ENCODE measurements at regions not wholly inside any gene's neighbourhood (a gene's known extent, or its start where the extent isn't known, plus 50 kb on each side); places are given as distances from the start of the nearest gene placed in this dataset.
A peak's percentile ranks its signal among the peaks of the same experiment; 100 is the strongest.

DNA sequence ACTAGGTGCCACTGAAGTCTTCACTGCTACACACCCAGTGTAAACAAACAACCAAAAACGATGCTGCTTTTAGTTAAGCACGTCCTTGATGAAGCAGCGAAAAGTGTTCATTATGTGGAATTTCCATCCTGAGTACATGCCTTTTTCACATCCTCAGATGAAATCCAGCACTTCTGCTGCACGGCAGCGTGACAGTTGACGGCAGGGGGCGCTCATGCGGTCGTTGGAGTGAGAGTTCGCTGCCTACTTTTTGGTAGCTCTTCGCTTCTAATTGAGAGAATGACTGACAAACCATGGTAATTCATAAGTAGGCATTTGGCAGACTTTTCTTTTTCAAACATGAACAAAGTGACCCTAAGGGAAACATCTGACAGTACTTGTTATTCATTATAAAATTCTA lies 1124.9 kb downstream of the EFNB2 start:
- no peak for TF ChIP-seq POLR2A (IDR thresholded peaks at IDR 0.05)
- TF ChIP-seq, protein P1, sequence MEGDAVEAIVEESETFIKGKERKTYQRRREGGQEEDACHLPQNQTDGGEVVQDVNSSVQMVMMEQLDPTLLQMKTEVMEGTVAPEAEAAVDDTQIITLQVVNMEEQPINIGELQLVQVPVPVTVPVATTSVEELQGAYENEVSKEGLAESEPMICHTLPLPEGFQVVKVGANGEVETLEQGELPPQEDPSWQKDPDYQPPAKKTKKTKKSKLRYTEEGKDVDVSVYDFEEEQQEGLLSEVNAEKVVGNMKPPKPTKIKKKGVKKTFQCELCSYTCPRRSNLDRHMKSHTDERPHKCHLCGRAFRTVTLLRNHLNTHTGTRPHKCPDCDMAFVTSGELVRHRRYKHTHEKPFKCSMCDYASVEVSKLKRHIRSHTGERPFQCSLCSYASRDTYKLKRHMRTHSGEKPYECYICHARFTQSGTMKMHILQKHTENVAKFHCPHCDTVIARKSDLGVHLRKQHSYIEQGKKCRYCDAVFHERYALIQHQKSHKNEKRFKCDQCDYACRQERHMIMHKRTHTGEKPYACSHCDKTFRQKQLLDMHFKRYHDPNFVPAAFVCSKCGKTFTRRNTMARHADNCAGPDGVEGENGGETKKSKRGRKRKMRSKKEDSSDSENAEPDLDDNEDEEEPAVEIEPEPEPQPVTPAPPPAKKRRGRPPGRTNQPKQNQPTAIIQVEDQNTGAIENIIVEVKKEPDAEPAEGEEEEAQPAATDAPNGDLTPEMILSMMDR (IDR thresholded peaks at IDR 0.05): peak in 1 of 3 experiments; percentile 21
- no peaks in the 10 kb centered on the region for H3K36me3 ChIP-seq
- DNase-seq (ENCODE audit: extremely low spot score in 2 of 2): no peak
- H3K4me3 ChIP-seq: no peak overlapping the region
- intact Hi-C loops (cut with DNase I): no loop called here
- H3K27me3 ChIP-seq: no peaks in the 10 kb centered on the region
- no peaks in the 10 kb centered on the region for H3K9me3 ChIP-seq
- no peak overlapping the region for H3K27ac ChIP-seq
- no peaks in the 10 kb centered on the region for H3K4me1 ChIP-seq

DNA sequence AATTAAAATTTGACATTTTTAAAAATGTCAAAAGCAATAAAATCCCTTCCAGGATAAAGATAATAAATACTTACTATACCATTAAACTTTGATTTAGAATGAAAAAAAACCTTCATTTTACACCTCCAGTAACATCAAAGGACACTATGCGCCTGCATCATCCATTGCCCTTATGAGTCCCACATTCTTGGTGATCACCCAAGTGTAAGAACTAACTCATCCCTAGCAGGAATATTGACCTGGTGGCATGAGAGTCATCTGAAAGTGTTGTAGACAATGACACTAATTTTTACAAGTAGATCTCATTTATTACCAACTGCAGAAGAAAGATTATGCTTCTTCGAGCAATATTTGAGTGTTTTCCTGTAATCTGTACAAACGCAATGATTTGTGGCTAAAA lies 1128.9 kb downstream of the EFNB2 start:
- H3K27me3 ChIP-seq: no peaks in the 10 kb centered on the region
- no peaks in the 10 kb centered on the region for H3K4me1 ChIP-seq
- no peaks in the 10 kb centered on the region for H3K36me3 ChIP-seq
- intact Hi-C loops (cut with DNase I): no loop called here
- H3K4me3 ChIP-seq: no peak overlapping the region
- H3K27ac ChIP-seq: no peak overlapping the region
- TF ChIP-seq POLR2A (IDR thresholded peaks at IDR 0.05) (no peak), POLR2AphosphoS5 (IDR thresholded peaks at IDR 0.05; ENCODE audit: insufficient read depth in 1 of 2, low read depth in 1 of 2) (no peak)
- TF ChIP-seq, protein P1 (IDR thresholded peaks at IDR 0.05): no peak
- no peaks in the 10 kb centered on the region for H3K9me3 ChIP-seq
- no peak for DNase-seq (ENCODE audit: extremely low spot score in 2 of 2)

- H3K36me3 ChIP-seq: no peaks in the 10 kb centered on the region
- DNase-seq (ENCODE audit: extremely low spot score in 2 of 2): no peak
- no peaks in the 10 kb centered on the region for H3K27me3 ChIP-seq
- intact Hi-C loops (cut with DNase I): no loop called here
- H3K9me3 ChIP-seq: no peaks in the 10 kb centered on the region
- no peak overlapping the region for H3K27ac ChIP-seq
- no peak for TF ChIP-seq POLR2A (IDR thresholded peaks at IDR 0.05)
- TF ChIP-seq, protein P1 (IDR thresholded peaks at IDR 0.05): no peak
- TF ChIP-seq POLR2AphosphoS5 (IDR thresholded peaks at IDR 0.05; ENCODE audit: insufficient read depth in 1 of 2, low read depth in 1 of 2): no peak
- H3K4me1 ChIP-seq: no peaks in the 10 kb centered on the region
- H3K4me3 ChIP-seq: no peak overlapping the region
Measured at GRCh38 chr13:105403086-105403485, 1132.4 kb downstream of the EFNB2 start.

- no peaks in the 10 kb centered on the region for H3K27me3 ChIP-seq
- intact Hi-C loops (cut with DNase I): no loop called here
- no peak overlapping the region for H3K27ac ChIP-seq
- H3K36me3 ChIP-seq: no peaks in the 10 kb centered on the region
- no peaks in the 10 kb centered on the region for H3K9me3 ChIP-seq
- H3K4me1 ChIP-seq: no peaks in the 10 kb centered on the region
- TF ChIP-seq, protein P1 (IDR thresholded peaks at IDR 0.05): no peak
- no peak for TF ChIP-seq POLR2AphosphoS5 (IDR thresholded peaks at IDR 0.05; ENCODE audit: insufficient read depth in 1 of 2, low read depth in 1 of 2)
- no peak for TF ChIP-seq POLR2A (IDR thresholded peaks at IDR 0.05)
- H3K4me3 ChIP-seq: no peak overlapping the region
- no peak for DNase-seq (ENCODE audit: extremely low spot score in 2 of 2)
Measured at GRCh38 chr13:105395041-105395440, 1140.4 kb downstream of the EFNB2 start.

GRCh38 chr13:105389373-105389772 lies 1146.1 kb downstream of the EFNB2 start:
- H3K36me3 ChIP-seq: no peaks in the 10 kb centered on the region
- no peak for DNase-seq (ENCODE audit: extremely low spot score in 2 of 2)
- intact Hi-C loops (cut with DNase I): no loop called here
- no peaks in the 10 kb centered on the region for H3K9me3 ChIP-seq
- no peaks in the 10 kb centered on the region for H3K4me1 ChIP-seq
- TF ChIP-seq POLR2AphosphoS5 (IDR thresholded peaks at IDR 0.05; ENCODE audit: insufficient read depth in 1 of 2, low read depth in 1 of 2) (no peak), POLR2A (IDR thresholded peaks at IDR 0.05) (no peak)
- TF ChIP-seq, protein P1 (IDR thresholded peaks at IDR 0.05): no peak
- no peaks in the 10 kb centered on the region for H3K27me3 ChIP-seq
- no peak overlapping the region for H3K4me3 ChIP-seq
- H3K27ac ChIP-seq: no peak overlapping the region

Measured in vagina (tissue), 2 donors.